ENCODE measurements at regions not wholly inside any gene's neighbourhood (a gene's known extent, or its start where the extent isn't known, plus 50 kb on each side); places are given as distances from the start of the nearest gene placed in this dataset.

GRCh38 chr14:84707830-84708229 is 822.1 kb upstream of the FLRT2 start:
- TF ChIP-seq CBX2 (IDR thresholded peaks at IDR 0.05; ENCODE audit: borderline replicate concordance, low read depth) (no peak), ESRRA (IDR thresholded peaks at IDR 0.05; ENCODE audit: borderline replicate concordance, low read length) (no peak)
